Ovary (tissue), 7 donors: ENCODE measurements at regions not wholly inside any gene's neighbourhood (a gene's known extent, or its start where the extent isn't known, plus 50 kb on each side); places are given as distances from the start of the nearest gene placed in this dataset.

Experiments used
- DNase-seq, 5 donors: peaks; one replicate each; pipeline ENCODE4 v3.0.0-alpha.2; 2019 to 2020
- H3K27ac ChIP-seq, 2 donors: fragments of 200-600 bp; one replicate each; pipeline versions ENCODE4 v1.5.1 to v1.8.0; 2019 to 2022
- H3K27me3 ChIP-seq: fragments of 200-600 bp; one replicate; pipeline ENCODE4 v1.8.0; 2022
- H3K36me3 ChIP-seq: fragments of 200-600 bp; sonication (generic); one replicate; pipeline ENCODE4 v1.5.1; 2019
- H3K4me1 ChIP-seq: one replicate; pipeline ENCODE4 v1.8.1; 2013; ENCODE audit warnings: mild to moderate bottlenecking, moderate library complexity; ENCODE audit not compliant: insufficient read depth
- H3K4me3 ChIP-seq: fragments of 200-600 bp; sonication (generic); one replicate; pipeline ENCODE4 v1.5.1; 2017
- H3K9me3 ChIP-seq, 2 donors: fragments of 200-600 bp in 1 of 2; sonication (generic) in 1 of 2; one replicate each; pipeline versions ENCODE4 v1.5.1 to v1.8.1; 2013 to 2019; ENCODE audit warnings: mild to moderate bottlenecking in 1 of 2, moderate library complexity in 1 of 2
- EP300 ChIP-seq: sonication (generic); formaldehyde crosslinking; IDR thresholded peaks from one replicate; pipeline ENCODE4 v1.6.1; 2017; ENCODE audit warnings: antibody characterized with exemption
- POLR2A ChIP-seq: fragments of 450-650 bp; IDR thresholded peaks from one replicate; pipeline ENCODE4 v1.6.1; 2017; ENCODE audit warnings: antibody characterized with exemption, mild to moderate bottlenecking, moderate library complexity
- WGBS, 3 donors: extraction: QIAGEN DNeasy Blood & Tissue Kit in 1 of 3; methylation state at CpG; one replicate each; pipeline versions ENCODE4 v1.1.5 to v1.1.7; 2013 to 2017; 5-methylcytosine and 5-hydroxymethylcytosine counted together
- intact Hi-C, 4 donors: fragments of 100-400 bp; cut with DNase I; formaldehyde crosslinking; loops; one replicate each; pipeline versions ENCODE4 v1.11.0 to v1.15.1; 2022 to 2023
- TF ChIP-seq, protein P1 (sequence below), 3 donors: fragments of 450-650 bp in 2 of 3; fragments of 200-600 bp in 1 of 3; IDR thresholded peaks; one replicate each; pipeline versions ENCODE4 v1.5.1 to v1.8.0; 2016 to 2022; ENCODE audit warnings: antibody characterized with exemption in 3 of 3, mild to moderate bottlenecking in 1 of 3
- donor health status: DM: no; HTN: no; CAD: no; lungs with moderate emphysema.
- donor health status: DM: no; HTN: no; CAD: no.
- donor health status: Bipolar disorder and iron deficiency.
- donor health status: DM: no; HTN: no; CAD: no.
- donor health status: DM: yes; HTN: yes; CAD: no.

DNA sequence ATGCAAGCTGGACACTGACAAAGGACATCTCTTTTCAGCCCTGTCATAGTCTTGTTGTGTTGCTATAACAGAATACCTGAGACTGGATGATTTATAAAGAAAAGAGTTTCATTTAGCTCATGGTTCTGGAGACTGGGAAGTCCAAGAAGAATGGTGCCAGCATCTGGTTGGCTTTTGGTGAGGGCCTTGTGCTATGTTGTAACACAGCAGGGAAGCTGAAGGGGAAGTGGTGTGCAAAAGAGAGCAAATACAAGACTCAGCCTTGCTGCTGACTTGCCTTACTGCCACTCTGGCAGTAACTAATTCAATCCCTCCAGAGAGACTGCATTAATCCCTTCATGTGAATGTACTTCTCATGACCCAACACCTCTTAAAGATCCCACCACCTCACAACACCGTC is 356.3 kb upstream of the PROK2 start:
- no peaks in the 10 kb centered on the region for H3K36me3 ChIP-seq
- no peaks in the 10 kb centered on the region for H3K9me3 ChIP-seq
- H3K27me3 ChIP-seq: no peaks in the 10 kb centered on the region
- TF ChIP-seq POLR2A (no peak), EP300 (no peak)
- TF ChIP-seq, protein P1, sequence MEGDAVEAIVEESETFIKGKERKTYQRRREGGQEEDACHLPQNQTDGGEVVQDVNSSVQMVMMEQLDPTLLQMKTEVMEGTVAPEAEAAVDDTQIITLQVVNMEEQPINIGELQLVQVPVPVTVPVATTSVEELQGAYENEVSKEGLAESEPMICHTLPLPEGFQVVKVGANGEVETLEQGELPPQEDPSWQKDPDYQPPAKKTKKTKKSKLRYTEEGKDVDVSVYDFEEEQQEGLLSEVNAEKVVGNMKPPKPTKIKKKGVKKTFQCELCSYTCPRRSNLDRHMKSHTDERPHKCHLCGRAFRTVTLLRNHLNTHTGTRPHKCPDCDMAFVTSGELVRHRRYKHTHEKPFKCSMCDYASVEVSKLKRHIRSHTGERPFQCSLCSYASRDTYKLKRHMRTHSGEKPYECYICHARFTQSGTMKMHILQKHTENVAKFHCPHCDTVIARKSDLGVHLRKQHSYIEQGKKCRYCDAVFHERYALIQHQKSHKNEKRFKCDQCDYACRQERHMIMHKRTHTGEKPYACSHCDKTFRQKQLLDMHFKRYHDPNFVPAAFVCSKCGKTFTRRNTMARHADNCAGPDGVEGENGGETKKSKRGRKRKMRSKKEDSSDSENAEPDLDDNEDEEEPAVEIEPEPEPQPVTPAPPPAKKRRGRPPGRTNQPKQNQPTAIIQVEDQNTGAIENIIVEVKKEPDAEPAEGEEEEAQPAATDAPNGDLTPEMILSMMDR (IDR thresholded peaks at IDR 0.05): no peak
- no peaks in the 10 kb centered on the region for H3K4me1 ChIP-seq
- WGBS, 3 donors: 88 to 96% (median 94%) methylated on average over 1 of the region's 1 CpG
- DNase-seq: no peak
- intact Hi-C loops: no loop called here
- no peak overlapping the region for H3K4me3 ChIP-seq
- no peak overlapping the region for H3K27ac ChIP-seq

DNA sequence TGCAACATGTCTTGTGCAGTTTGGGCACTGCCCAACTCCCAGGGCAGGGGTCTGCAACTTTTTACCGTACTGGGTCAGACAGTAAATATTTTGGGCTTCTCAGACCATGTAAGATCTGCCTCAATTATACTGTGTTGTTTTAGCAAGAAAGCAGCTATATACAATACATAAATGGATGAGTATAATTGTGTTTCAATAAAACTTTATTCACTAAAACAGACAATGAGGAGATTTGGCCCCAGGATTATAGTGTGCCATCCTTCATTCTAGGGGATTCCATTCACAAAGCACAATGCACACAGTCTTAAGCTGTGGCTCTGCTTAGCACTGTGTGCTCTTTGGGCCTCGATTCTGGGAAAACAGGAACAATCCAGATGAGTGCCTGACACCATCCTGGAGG is 354.4 kb upstream of the PROK2 start:
- no peak for DNase-seq
- intact Hi-C loops: no loop called here
- Histone ChIP-seq H3K4me1 (no peaks in the 10 kb centered on the region), H3K27me3 (no peaks in the 10 kb centered on the region), H3K27ac (no peak overlapping the region), H3K9me3 (no peaks in the 10 kb centered on the region), H3K36me3 (no peaks in the 10 kb centered on the region), H3K4me3 (no peak overlapping the region)
- TF ChIP-seq, protein P1 (IDR thresholded peaks at IDR 0.05): no peak
- no peak for TF ChIP-seq EP300
- TF ChIP-seq POLR2A: no peak
- 93 to 95% (median 95%) methylated on average over 2 of the region's 2 CpGs for WGBS, 3 donors

DNA sequence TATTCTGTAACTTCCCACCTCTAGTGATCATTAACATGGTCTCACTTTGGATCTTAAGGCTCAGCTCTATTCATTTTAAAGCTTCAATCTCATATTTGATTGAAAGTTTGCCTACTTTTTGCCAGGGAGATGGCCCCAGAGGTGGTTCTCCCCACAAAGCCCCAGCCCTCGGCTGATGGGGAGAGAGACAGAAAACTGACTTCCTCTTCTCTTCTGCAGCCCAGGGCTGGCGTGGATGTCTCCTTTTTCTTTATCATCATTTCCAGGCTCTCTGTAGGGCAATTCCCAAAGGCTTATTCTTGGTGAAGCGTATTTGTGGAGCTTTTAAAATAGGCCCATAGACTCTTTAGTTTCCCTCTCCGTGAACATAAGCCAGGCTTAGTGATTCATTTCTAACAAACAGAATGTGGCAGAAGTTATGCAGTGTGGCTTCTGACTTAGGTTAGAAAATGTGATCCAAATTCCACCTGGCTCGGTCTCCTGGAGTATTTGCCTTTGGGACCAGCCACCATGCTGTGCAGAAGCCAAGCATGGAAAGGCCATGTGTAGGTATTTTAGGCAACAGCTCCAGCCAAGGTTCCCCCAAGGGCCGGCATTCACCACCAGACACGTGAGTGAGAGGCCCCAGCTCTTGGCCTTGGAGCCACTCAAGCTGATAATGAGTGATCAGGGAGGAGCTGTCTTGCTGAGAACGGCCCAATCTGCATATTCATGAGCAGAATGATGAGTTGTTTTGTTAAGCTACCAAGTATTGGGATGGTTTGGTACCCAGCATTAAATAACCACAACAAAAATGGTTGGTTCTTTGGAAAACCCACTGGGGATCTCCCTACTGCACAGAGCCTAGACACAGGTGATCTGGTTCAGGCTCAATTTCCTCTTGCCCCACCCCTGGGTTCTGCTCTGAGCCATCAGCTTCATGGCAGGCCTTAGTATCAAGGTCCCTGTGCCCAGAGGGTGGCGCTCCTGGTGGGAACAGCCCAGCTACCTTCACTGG is 353.2 kb upstream of the PROK2 start:
- intact Hi-C loops: no loop called here
- DNase-seq: no peak
- no peak overlapping the region for H3K4me3 ChIP-seq
- no peaks in the 10 kb centered on the region for H3K9me3 ChIP-seq
- WGBS, 3 donors: 71 to 74% (median 73%) methylated on average over 9 of the region's 9 CpGs
- no peaks in the 10 kb centered on the region for H3K4me1 ChIP-seq
- no peaks in the 10 kb centered on the region for H3K27me3 ChIP-seq
- H3K27ac ChIP-seq: no peak overlapping the region
- TF ChIP-seq, protein P1 (IDR thresholded peaks at IDR 0.05): no peak
- no peak for TF ChIP-seq POLR2A
- TF ChIP-seq EP300: no peak
- no peaks in the 10 kb centered on the region for H3K36me3 ChIP-seq

DNA sequence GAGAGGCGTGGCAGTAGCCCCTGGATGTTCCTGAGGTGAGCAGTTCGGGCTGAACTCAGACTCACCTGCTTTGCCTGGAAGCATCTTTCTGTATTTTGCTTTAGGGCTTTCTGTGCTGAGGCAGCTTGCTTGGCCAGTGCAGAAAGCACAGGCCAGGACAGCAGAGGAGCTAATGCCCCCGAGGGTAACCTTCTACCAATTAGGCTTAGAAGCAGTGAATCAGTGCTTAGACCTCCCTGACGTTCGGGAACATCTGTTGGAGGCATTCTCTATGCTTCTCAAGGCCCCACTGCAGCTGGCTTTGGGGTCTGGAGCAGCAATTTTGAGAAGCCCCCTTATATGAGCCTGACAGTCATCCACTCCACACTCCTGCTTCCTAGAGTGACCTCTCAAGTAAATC is 350.7 kb upstream of the PROK2 start:
- intact Hi-C loops: no loop called here
- Histone ChIP-seq H3K9me3 (no peaks in the 10 kb centered on the region), H3K27ac (no peak overlapping the region), H3K36me3 (no peaks in the 10 kb centered on the region), H3K4me1 (no peaks in the 10 kb centered on the region), H3K4me3 (no peak overlapping the region), H3K27me3 (no peaks in the 10 kb centered on the region)
- 65 to 89% (median 84%) methylated on average over 5 of the region's 5 CpGs for WGBS, 3 donors
- DNase-seq: no peak
- no peak for TF ChIP-seq POLR2A
- TF ChIP-seq EP300: no peak
- TF ChIP-seq, protein P1 (IDR thresholded peaks at IDR 0.05): no peak
